Motor neuron (in vitro differentiated cells): ENCODE measurements at regions not wholly inside any gene's neighbourhood (a gene's known extent, or its start where the extent isn't known, plus 50 kb on each side); places are given as distances from the start of the nearest gene placed in this dataset.

ENCODE experiments used
- ATAC-seq, 8 experiments: fragments of 200-7000 bp; cut with Tn5 transposase; replicated peaks in 6 of 8; 2 replicates each; pipeline ENCODE4 v1.8.0; 2021; ENCODE audit warnings: mild to moderate bottlenecking in 8 of 8, moderate library complexity in 8 of 8
- H3K27ac ChIP-seq, 2 donors: fragments of 250-450 bp; sonication (Bioruptor Pico); 2 replicates each; pipeline ENCODE4 v1.9.0; 2021; ENCODE audit warnings: antibody characterized with exemption in 2 of 2, mild to moderate bottlenecking in 2 of 2, moderate library complexity in 1 of 2
- H3K4me1 ChIP-seq, 2 donors: fragments of 250-450 bp; sonication (Bioruptor Pico); replicated peaks in 1 of 2; 2 replicates each; pipeline ENCODE4 v1.6.1; 2021; ENCODE audit warnings: antibody characterized with exemption in 2 of 2, mild to moderate bottlenecking in 2 of 2, moderate library complexity in 1 of 2
- H3K4me3 ChIP-seq, 5 donors: fragments of 250-450 bp; sonication (Bioruptor Pico); 2 replicates each; pipeline ENCODE4 v1.9.0; 2021; ENCODE audit warnings: antibody characterized with exemption in 5 of 5, mild to moderate bottlenecking in 5 of 5, moderate library complexity in 4 of 5
- WGBS, 10 experiments: fragments of 450-650 bp; shearing (Covaris generic); methylation state at CpG; one replicate each; pipeline ENCODE4 v1.0.0; 2022; 5-methylcytosine and 5-hydroxymethylcytosine counted together
- in situ Hi-C, 9 experiments: fragments of 400-800 bp; cut with MboI; loops; one replicate each; pipeline ENCODE4 v1.15.0; 2021; ENCODE audit warnings: low sequenced_read_pairs in 9 of 9, low pct_unique_long_range_greater_than_20kb in 2 of 9; ENCODE audit not compliant: unreplicated experiment in 9 of 9

DNA sequence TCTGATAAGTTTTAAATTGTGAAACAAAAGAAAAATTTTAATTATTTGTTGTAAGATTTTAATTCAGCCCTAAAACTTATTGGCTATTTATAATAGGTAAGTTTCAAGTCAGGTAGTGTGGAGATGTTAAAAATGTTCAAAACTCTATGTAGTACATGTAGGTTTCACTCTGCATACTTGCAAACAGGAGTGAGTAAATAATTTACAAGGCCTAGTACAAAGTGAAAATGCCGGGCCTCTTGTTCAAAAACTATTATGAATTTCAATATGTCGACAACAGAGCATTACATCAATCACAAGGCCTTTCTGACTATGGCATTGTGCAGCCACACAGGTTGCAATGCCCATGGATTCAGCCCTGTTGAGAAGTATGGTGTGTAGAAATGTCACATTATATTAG, 80.9 kb upstream of the GRIK2 start:
- no peak overlapping the region for H3K27ac ChIP-seq
- 0 to 100% (median 67%) methylated on average over 1 to 2 of the region's 2 CpGs; no CpG with 5 or more reads in 1 of the 10 experiments for WGBS, 10 experiments
- no peak overlapping the region for H3K4me3 ChIP-seq
- ATAC-seq: no peak
- H3K4me1 ChIP-seq: no peaks in the 10 kb centered on the region
- in situ Hi-C loops: no loop called here

DNA sequence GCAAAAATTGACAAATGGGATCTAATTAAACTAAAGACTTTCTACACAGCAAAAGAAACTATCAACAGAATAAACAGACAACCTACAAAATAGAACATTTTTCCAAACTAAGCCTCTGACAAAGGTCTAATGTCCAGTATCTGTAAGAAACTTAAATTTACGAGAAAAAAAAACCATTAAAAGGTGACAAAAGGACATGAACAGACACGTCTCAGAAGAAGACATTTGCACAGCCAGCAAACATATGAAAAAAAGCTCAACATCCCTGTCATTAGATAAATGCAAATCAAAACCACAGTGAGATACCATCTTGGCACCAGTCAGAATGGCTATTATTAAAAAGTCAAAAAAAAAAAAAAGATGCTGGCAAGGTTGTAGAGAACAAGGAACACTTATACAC, 70.6 kb upstream of the GRIK2 start:
- Histone ChIP-seq H3K27ac (no peak overlapping the region), H3K4me3 (no peak overlapping the region), H3K4me1 (peaks cover 0 to 4% of the 10 kb centered on the region in 2 donors)
- no peak for ATAC-seq
- in situ Hi-C loops: no loop called here
- WGBS, 10 experiments: 21 to 85% (median 62%) methylated on average over 2 of the region's 2 CpGs; no CpG with 5 or more reads in 1 of the 10 experiments

DNA sequence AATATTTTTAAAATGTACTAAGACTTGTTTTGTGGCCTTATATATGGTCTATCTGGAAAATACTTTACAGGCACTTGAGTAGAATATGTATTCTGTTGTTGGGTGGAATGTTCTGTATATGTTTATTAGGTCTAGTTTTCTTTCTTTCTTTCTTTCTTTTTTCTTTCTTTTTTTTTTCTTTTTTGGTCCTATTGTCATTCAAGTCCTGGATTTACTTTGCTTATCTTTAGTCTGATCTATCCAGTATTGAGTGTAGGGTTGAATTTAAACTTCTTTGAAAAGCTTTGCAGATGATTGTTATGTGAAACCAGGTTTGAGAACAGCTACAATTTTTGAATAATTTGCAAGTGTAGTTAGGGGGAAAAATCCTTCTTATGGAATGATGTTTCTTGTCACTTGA, 67.1 kb upstream of the GRIK2 start:
- H3K4me3 ChIP-seq: no peak overlapping the region
- in situ Hi-C loops: no loop called here
- H3K4me1 ChIP-seq: peaks cover 0 to 4% of the 10 kb centered on the region in 2 donors
- no peak overlapping the region for H3K27ac ChIP-seq
- ATAC-seq: no peak

- H3K4me3 ChIP-seq: no peak overlapping the region
- ATAC-seq: no peak
- in situ Hi-C loops: no loop called here
- WGBS, 10 experiments: 6 to 100% (median 76%) methylated on average over 1 of the region's 1 CpG
- no peak overlapping the region for H3K27ac ChIP-seq
- no peaks in the 10 kb centered on the region for H3K4me1 ChIP-seq
Observed at GRCh38 chr6:101341926-101342325, 51.6 kb upstream of the GRIK2 start.
